ENCODE measurements at regions not wholly inside any gene's neighbourhood (a gene's known extent, or its start where the extent isn't known, plus 50 kb on each side); places are given as distances from the start of the nearest gene placed in this dataset.

- DNase-seq, result no peak
These were observed 234.1 kb downstream of the FBXO15 start for GRCh38 chr18:73913505-73913904.

DNA sequence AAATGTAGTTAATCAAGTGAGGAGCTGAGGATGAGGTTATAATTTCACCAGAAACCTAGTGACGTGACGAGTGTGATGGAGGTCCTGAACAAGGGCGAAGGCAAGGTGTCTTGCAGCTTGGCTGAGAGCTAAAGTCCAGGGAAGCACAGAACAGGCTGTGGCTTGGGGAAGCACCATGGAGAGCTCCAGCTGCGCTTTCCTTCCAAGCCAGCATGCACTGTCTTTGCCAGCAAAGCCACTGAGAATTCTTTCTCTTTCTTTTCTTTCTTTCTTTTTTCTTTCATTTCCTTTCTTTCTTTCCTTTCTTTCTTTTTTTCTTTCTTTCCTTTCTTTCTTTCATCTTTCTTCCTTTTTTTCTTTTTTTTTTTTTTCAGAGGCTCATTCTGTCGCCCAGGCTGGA, 239.3 kb downstream of the FBXO15 start:
- no peak for DNase-seq

- no peak for DNase-seq
These were observed 246.1 kb downstream of the FBXO15 start for GRCh38 chr18:73901566-73901965.

- no peak for DNase-seq
These were observed 246.5 kb downstream of the FBXO15 start for GRCh38 chr18:73901151-73901550.

GRCh38 chr18:73900106-73900835, 247.4 kb downstream of the FBXO15 start:
- no peak for DNase-seq

- no peak for DNase-seq
These were observed 250.1 kb downstream of the FBXO15 start for GRCh38 chr18:73897517-73897916.

GRCh38 chr18:73896685-73897084, 250.9 kb downstream of the FBXO15 start:
- peak; percentile 68 for DNase-seq

- DNase-seq, result no peak
These were observed 251.9 kb downstream of the FBXO15 start for GRCh38 chr18:73895701-73896100.

GRCh38 chr18:73893880-73894279, 253.8 kb downstream of the FBXO15 start:
- DNase-seq, result no peak

GRCh38 chr18:73891572-73892421, 255.8 kb downstream of the FBXO15 start:
- DNase-seq, result no peak

- DNase-seq, result no peak
These were observed 259.1 kb downstream of the FBXO15 start for GRCh38 chr18:73888565-73888964.

DNA sequence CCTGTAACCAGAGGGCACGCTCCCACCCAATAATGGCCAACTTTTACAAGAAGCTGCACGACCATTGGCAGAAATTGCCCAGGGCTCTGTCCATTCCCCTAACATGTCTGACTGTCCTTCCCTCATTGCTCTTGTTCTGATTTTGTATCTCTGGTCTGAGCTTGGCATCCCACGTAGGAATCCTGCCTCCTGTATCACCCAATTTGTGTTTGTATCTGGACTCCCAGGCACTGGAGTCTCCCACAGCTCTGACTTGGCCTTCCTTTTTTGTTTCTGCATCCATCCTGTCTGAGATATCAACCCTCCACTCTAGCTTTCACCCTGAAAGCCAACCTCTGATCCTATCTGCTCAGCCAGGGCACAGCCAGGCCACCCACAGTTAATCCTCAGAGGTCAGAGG, 259.8 kb downstream of the FBXO15 start:
- DNase-seq, result no peak

DNA sequence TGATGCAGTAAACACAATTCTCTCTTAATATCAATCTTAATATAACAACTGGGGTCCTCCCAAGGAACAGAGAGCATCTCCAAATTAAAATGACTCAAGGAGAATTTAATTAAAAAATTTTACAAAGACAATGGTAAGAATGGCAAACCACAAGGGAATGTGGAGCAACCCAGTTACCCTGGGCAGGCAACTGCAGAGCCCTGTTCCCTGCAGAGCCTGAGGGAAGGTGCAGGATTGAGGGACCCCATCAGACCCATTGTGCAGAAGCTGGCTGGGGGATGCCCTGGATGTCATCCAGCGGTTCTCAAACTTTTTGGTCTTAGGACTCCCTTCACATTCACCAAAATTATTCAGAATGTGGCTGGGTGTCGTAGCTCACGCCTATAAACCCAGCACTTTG, 262.8 kb downstream of the FBXO15 start:
- no peak for DNase-seq

GRCh38 chr18:73881396-73881917, 266.2 kb downstream of the FBXO15 start:
- no peak for DNase-seq

DNA sequence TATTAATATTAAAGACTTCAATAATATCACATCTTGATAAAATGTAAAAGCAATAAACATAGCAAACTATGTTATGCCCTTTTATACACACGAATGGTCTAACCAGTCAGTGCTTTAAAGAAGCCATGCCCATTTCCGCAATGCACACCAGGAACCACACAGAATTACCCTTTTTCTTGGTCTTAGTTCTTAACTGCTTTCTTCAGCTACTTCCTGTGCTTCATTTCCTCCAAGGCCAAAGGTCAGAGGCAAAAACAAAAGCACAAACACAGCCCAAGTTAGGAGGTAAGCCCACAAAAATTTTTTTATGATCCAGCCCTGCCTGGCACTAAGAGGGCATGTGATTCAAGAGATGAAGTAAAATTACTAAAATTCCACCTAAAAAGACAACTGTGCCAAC, 267.2 kb downstream of the FBXO15 start:
- DNase-seq, result no peak

DNA sequence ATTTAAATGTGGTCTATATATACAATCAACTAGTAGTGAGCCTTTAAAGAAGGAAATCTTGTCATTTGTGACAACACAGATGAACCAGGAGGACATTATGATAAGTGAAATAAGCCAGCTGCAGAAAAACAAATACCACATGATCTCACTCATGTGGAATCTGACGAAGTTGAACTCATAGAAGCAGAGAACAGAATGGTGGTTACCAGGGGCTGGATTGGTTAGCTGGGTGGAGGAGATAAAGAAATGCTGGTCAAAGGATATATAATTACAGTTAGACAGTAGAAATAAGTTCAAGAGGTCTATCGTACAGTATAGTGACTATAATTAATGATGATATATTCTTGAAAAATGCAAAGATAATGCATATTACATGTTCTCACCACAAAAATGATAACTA, 267.9 kb downstream of the FBXO15 start:
- no peak for DNase-seq

DNA sequence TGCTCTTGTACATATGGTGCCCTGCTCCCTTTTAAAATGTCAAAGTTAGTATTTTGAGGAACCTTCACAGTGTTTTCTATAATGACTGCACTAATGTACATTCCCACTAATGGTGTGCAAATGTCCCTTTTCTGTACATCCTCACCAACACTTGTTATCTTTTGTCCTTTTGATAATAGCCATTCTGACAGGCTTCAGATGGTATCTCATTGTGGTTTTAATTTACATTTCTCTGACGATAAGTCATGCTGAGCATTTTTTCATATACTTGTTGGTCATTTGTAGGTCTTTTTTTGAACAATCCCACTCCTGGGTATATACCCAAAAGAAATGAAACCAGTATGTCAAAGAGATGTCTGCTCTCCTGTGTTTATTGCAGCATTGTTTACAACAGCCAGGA, 268.3 kb downstream of the FBXO15 start:
- no peak for DNase-seq

DNA sequence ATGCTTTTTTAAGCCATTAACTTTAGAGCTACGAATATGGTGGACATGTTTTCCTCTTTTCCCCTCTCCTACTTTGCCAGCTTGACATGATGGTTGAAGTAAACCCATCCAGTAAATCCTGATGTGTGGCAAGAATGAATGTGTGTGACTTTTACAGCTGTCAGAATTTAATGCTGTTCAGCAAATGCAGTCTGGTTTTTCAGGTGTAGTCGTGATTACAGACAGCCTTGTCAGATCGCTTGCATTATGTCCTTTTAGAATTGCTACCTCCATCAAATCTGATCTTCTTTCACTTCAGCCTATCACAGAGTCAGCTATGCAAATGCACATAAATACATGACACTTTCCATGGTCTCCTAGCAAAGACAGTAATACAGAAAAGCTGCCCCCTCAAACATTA, 278.5 kb downstream of the FBXO15 start:
- no peak for DNase-seq

GRCh38 chr18:73861771-73862170, 285.9 kb downstream of the FBXO15 start:
- no peak for DNase-seq

DNA sequence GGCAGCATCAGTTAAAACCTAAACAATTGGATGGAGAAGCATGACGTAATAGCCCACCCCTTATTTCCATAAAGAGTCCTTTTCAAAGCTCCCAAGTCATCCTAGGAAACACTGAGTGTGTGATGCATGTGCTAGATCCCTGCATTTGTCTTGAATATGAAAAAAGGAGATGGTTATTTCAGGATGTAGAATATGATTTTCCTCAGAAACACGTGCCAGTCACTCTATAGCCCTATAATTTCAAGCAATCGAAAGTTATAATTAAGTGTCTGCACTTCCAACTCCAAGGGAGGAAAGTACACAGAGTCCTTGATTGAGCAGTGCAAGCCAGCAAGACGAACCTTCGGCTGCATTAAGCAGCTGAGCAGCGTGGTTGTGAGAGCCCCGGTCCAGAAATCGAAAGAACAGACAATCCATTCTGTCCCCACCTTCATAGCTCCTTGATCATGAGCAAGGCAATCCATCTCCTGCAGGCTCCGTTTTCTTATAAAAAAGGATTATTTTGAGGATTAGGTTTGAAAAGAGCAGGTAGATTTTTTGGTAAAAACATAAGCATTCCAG, 287.7 kb downstream of the FBXO15 start:
- no peak for DNase-seq

GRCh38 chr18:73852789-73853549, 294.7 kb downstream of the FBXO15 start:
- DNase-seq, result peak; percentile 46

GRCh38 chr18:73850782-73851181, 296.9 kb downstream of the FBXO15 start:
- DNase-seq, result no peak

- DNase-seq, result no peak
These were observed 299.0 kb downstream of the FBXO15 start for GRCh38 chr18:73848656-73849055.
